Esophagus squamous epithelium (tissue), 4 donors: ENCODE measurements at regions not wholly inside any gene's neighbourhood (a gene's known extent, or its start where the extent isn't known, plus 50 kb on each side); places are given as distances from the start of the nearest gene placed in this dataset.
"Not testable (repeated sequence)": the region's sequence is repeated elsewhere in the genome, so short reads cannot be mapped to it uniquely, and the experiment has no call there.

ENCODE experiments used
- POLR2A ChIP-seq, 4 donors: fragments of 450-650 bp; IDR thresholded peaks; one replicate each; pipeline ENCODE4 v1.6.1; 2017; ENCODE audit warnings: antibody characterized with exemption in 4 of 4, mild to moderate bottlenecking in 4 of 4, moderate library complexity in 3 of 4
- TF ChIP-seq, protein P1 (sequence below), 6 experiments: fragments of 450-650 bp in 4 of 6; fragments of 200-600 bp in 2 of 6; sonication (generic) in 2 of 6; IDR thresholded peaks; one replicate each; pipeline ENCODE4 v1.5.1; 2016 to 2019; ENCODE audit warnings: antibody characterized with exemption in 6 of 6, mild to moderate bottlenecking in 4 of 6, moderate library complexity in 4 of 6

DNA sequence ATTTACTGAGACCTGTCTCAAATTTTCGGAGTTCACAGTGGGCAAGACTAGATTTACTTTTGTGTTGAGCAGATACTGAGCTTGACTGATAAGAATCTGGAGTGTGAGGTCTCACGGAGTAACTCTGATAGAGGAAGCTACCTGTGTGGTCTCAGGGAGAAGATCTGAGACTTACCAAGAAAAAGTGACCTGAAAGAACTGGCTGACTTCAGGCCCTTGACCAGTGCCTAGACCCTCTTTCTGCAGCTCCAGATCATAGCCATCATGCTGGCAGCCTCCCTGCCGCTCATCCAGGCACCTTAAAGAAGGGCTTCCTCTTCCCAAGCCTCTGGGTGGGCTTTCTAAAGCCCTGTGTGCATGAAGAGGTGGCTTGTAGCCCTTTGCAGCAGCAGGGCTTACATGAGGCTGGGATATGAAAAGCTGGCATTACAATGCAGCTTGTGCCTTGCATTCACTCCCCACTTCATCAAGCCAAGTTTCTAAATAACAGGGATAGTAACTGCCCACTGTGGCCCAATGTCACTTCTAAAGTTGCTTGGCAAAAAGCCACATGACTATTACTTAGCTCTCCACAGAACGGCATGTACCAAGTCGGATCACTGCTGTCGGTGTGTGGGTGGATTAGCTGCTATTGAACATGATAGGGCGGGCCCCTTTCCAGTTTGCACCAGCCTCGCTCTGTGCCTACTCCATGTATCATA, 115.3 kb upstream of the NBPF26 start:
- TF ChIP-seq POLR2A (IDR thresholded peaks at IDR 0.05) = not testable (repeated sequence)
- TF ChIP-seq, protein P1, sequence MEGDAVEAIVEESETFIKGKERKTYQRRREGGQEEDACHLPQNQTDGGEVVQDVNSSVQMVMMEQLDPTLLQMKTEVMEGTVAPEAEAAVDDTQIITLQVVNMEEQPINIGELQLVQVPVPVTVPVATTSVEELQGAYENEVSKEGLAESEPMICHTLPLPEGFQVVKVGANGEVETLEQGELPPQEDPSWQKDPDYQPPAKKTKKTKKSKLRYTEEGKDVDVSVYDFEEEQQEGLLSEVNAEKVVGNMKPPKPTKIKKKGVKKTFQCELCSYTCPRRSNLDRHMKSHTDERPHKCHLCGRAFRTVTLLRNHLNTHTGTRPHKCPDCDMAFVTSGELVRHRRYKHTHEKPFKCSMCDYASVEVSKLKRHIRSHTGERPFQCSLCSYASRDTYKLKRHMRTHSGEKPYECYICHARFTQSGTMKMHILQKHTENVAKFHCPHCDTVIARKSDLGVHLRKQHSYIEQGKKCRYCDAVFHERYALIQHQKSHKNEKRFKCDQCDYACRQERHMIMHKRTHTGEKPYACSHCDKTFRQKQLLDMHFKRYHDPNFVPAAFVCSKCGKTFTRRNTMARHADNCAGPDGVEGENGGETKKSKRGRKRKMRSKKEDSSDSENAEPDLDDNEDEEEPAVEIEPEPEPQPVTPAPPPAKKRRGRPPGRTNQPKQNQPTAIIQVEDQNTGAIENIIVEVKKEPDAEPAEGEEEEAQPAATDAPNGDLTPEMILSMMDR (IDR thresholded peaks at IDR 0.05) = not testable (repeated sequence)
